PC-3 (cell line): ENCODE measurements at regions not wholly inside any gene's neighbourhood (a gene's known extent, or its start where the extent isn't known, plus 50 kb on each side); places are given as distances from the start of the nearest gene placed in this dataset.

Experiments
- ATAC-seq: fragments of 200-7000 bp; cut with Tn5 transposase; 2 replicates; pipeline ENCODE4 v1.9.1; 2020; ENCODE audit warnings: mild to moderate bottlenecking, moderate library complexity
- BruUV-seq: library from RNA; stranded (reverse); fragments of 400-500 nt; replicated peaks from 2 replicates; lab custom pipeline; 2021; lab: Mats Ljungman, UMichigan
- CTCF ChIA-PET: fragments of 300-600 bp; sonication (Branson Sonifier 250); formaldehyde crosslinking; loops from one replicate; lab custom pipeline; 2022; ENCODE audit warnings: antibody characterized with exemption; lab: Charles Lee
- POLR2A ChIA-PET: fragments of 300-600 bp; sonication (Branson Sonifier 250); formaldehyde crosslinking; loops from one replicate; lab custom pipeline; 2022; ENCODE audit warnings: antibody characterized with exemption; ENCODE audit not compliant: unreplicated experiment; lab: Charles Lee
- DNase-seq: peaks from one replicate; pipeline ENCODE4 v3.0.0-alpha.2; 2015
- H2AFZ ChIP-seq: fragments of 300-600 bp; sonication (generic); 2 replicates; pipeline ENCODE4 v1.6.0; 2016; ENCODE audit warnings: antibody characterized with exemption, low read length
- H3F3A ChIP-seq: fragments of 300-600 bp; sonication (generic); one replicate; pipeline ENCODE4 v1.6.0; 2017; ENCODE audit warnings: antibody characterized with exemption, low read length, control low read depth, mild to moderate bottlenecking; ENCODE audit not compliant: unreplicated experiment
- H3K27ac ChIP-seq: fragments of 300-600 bp; sonication (generic); 2 replicates; pipeline ENCODE4 v1.5.1; 2016; ENCODE audit warnings: mild to moderate bottlenecking, low read length
- H3K27me3 ChIP-seq: fragments of 300-600 bp; sonication (generic); 2 replicates; pipeline ENCODE4 v1.6.1; 2016; ENCODE audit warnings: low read length, mixed read lengths
- H3K36me3 ChIP-seq: fragments of 300-600 bp; sonication (generic); 2 replicates; pipeline ENCODE4 v1.6.1; 2016; ENCODE audit warnings: low read depth, mixed run types, low read length, mixed read lengths
- H3K4me1 ChIP-seq: fragments of 300-600 bp; sonication (generic); 2 replicates; pipeline ENCODE4 v1.5.1; 2016; ENCODE audit warnings: low read length; ENCODE audit not compliant: insufficient read depth
- H3K4me2 ChIP-seq: fragments of 300-600 bp; sonication (generic); 2 replicates; pipeline ENCODE4 v1.6.0; 2016; ENCODE audit warnings: low read length
- H3K4me3 ChIP-seq: fragments of 300-600 bp; sonication (generic); 2 replicates; pipeline ENCODE4 v1.5.1; 2016; ENCODE audit warnings: mild to moderate bottlenecking, low read length, mixed read lengths
- H3K79me2 ChIP-seq: fragments of 300-600 bp; sonication (generic); 2 replicates; pipeline ENCODE4 v1.6.1; 2017; ENCODE audit warnings: low read length, mixed read lengths
- H3K9ac ChIP-seq: fragments of 300-600 bp; sonication (generic); 2 replicates; pipeline ENCODE4 v1.6.0; 2016; ENCODE audit warnings: mild to moderate bottlenecking, low read length
- H3K9me2 ChIP-seq: fragments of 300-600 bp; sonication (generic); replicated peaks from 2 replicates; pipeline ENCODE4 v1.6.1; 2016; ENCODE audit warnings: mixed run types, low read length, mixed read lengths
- H3K9me3 ChIP-seq: fragments of 300-600 bp; sonication (generic); 2 replicates; pipeline ENCODE4 v1.6.1; 2016; ENCODE audit warnings: low read length, mixed read lengths
- H4K20me1 ChIP-seq: fragments of 300-600 bp; sonication (generic); 2 replicates; pipeline ENCODE4 v1.6.1; 2016; ENCODE audit warnings: low read length, mixed read lengths
- CTCF ChIP-seq: fragments of 300-600 bp; sonication (generic); conservative IDR thresholded peaks from 2 replicates; pipeline ENCODE4 v1.5.1; 2017; ENCODE audit warnings: antibody characterized with exemption, low read depth, mild to moderate bottlenecking, low read length
- EZH2 ChIP-seq: fragments of 300-600 bp; sonication (generic); IDR thresholded peaks from one replicate; pipeline ENCODE4 v1.6.1; 2017; ENCODE audit warnings: antibody characterized with exemption, mild to moderate bottlenecking, low read length; ENCODE audit not compliant: unreplicated experiment
- EZH2phosphoT487 ChIP-seq: fragments of 300-600 bp; sonication (generic); IDR thresholded peaks from 2 replicates; pipeline ENCODE4 v1.6.1; 2018; ENCODE audit warnings: mild to moderate bottlenecking, antibody characterized with exemption, low read length, borderline replicate concordance
- intact Hi-C: fragments of 100-400 bp; cut with micrococcal nuclease; formaldehyde crosslinking; loops from 2 replicates; pipeline ENCODE4 v1.9.0; 2023

DNA sequence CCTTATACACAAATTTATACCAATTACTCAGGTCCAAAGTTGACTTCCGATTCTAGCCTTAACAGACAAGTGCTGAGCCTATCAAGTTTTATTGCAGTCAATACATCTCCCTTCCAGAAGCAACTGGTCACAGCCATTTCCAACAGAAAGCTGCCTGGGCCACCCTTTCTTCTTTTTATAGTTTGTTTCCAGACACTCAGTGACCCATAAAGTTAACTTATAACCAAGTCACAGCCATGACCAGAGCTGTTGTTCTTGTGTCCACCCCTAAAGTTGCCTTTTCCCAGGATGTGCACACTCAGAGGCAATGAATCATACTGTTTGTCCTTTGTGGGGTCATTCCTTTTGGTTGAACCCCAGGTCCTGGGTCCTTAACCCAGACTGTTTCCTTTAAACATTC, 89.9 kb downstream of the CD83 start:
- Histone ChIP-seq H3K9me3 (no peaks in the 10 kb centered on the region), H3K4me1 (peaks cover 20% of the 10 kb centered on the region), H3K36me3 (no peaks in the 10 kb centered on the region), H3K9ac (no peak overlapping the region), H2AFZ (no peak overlapping the region), H3K4me2 (no peak overlapping the region), H3F3A (no peaks in the 10 kb centered on the region), H3K79me2 (no peaks in the 10 kb centered on the region), H3K9me2 (no peaks in the 10 kb centered on the region), H4K20me1 (no peaks in the 10 kb centered on the region), H3K27ac (no peak overlapping the region), H3K27me3 (no peaks in the 10 kb centered on the region), H3K4me3 (no peak overlapping the region)
- TF ChIP-seq EZH2phosphoT487 (no peak), CTCF (no peak), EZH2 (no peak)
- BruUV-seq = no TSS peak
- DNase-seq (no peak), ATAC-seq (no peak)
- ChIA-PET POLR2A (no interaction called here), CTCF (no interaction called here)
- intact Hi-C loops = no loop called here

DNA sequence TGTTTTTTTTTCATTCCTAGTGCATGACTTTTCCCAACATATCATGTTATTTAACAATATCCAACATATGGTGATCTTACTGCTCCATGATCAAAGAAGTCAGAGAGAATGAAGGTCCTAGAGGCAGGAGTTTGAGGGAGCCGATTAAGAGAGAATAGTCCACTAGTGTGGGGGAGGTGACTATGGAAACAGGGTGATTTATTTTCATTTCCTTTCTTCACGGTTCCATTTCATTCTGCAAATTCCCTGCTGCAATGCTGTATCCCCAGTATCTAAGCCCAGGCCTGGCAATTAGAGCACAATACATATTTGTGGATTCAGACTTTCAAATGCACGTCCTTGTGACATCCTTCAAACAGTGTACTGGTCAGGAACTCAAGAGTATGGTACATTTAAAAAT, 91.4 kb downstream of the CD83 start:
- ChIA-PET POLR2A (no interaction called here), CTCF (interaction anchor here (0.6 kb wide), 1 partner anchor 80 kb away, joined by 4 read pairs; no protein-coding TSS in a partner anchor)
- H3K27ac ChIP-seq = no peak overlapping the region

More for the DNA sequence above, 91.4 kb downstream of the CD83 start:
- H3K27me3 ChIP-seq = no peaks in the 10 kb centered on the region
- intact Hi-C loops = no loop called here
- no peaks in the 10 kb centered on the region for H4K20me1 ChIP-seq
- DNase-seq (no peak), ATAC-seq (no peak)
- no peak for TF ChIP-seq EZH2
- TF ChIP-seq CTCF = no peak
- TF ChIP-seq EZH2phosphoT487 = no peak
- peaks cover 20% of the 10 kb centered on the region for H3K4me1 ChIP-seq
- no peaks in the 10 kb centered on the region for H3K9me3 ChIP-seq
- no peaks in the 10 kb centered on the region for H3K9me2 ChIP-seq
- H3K36me3 ChIP-seq = no peaks in the 10 kb centered on the region
- H3K4me2 ChIP-seq = no peak overlapping the region
- no peak overlapping the region for H2AFZ ChIP-seq
- H3F3A ChIP-seq = no peaks in the 10 kb centered on the region
- no peak overlapping the region for H3K9ac ChIP-seq
- H3K79me2 ChIP-seq = no peaks in the 10 kb centered on the region
- H3K4me3 ChIP-seq = no peak overlapping the region
- no TSS peak for BruUV-seq
